T47D (cell line): ENCODE measurements at regions not wholly inside any gene's neighbourhood (a gene's known extent, or its start where the extent isn't known, plus 50 kb on each side); places are given as distances from the start of the nearest gene placed in this dataset.

Experiments
- DNase-seq, 2 experiments: peaks; one replicate each; pipeline versions ENCODE4 v3.0.0 to v3.0.0-alpha.2; 2011 to 2012; ENCODE audit warnings: low read depth in 1 of 2, low spot score in 1 of 2
- JUND ChIP-seq: IDR thresholded peaks from 2 replicates; pipeline ENCODE4 v1.6.1; 2012; ENCODE audit warnings: low read depth
- in situ Hi-C: cut with HindIII; loops from 2 replicates; pipeline ENCODE4 v1.10.0; 2016; ENCODE audit warnings: low sequenced_read_pairs, low pct_unique_long_range_greater_than_20kb

- no peak for DNase-seq
- in situ Hi-C loops, result no loop called here
- no peak for TF ChIP-seq JUND
Observed at GRCh38 chr14:26132061-26132645, 465.7 kb downstream of the NOVA1 start.

- no peak for DNase-seq
- in situ Hi-C loops, result no loop called here
- TF ChIP-seq JUND, result no peak
Observed at GRCh38 chr14:26130690-26131089, 467.1 kb downstream of the NOVA1 start.

- in situ Hi-C loops, result no loop called here
- DNase-seq, result no peak
- TF ChIP-seq JUND, result no peak
Observed at GRCh38 chr14:26128931-26129671, 468.7 kb downstream of the NOVA1 start.

- DNase-seq, result no peak
- TF ChIP-seq JUND, result no peak
- in situ Hi-C loops, result no loop called here
Observed at GRCh38 chr14:26124896-26125438, 472.9 kb downstream of the NOVA1 start.

GRCh38 chr14:26123459-26123858, 474.4 kb downstream of the NOVA1 start:
- no peak for TF ChIP-seq JUND

GRCh38 chr14:26121181-26121580, 476.7 kb downstream of the NOVA1 start:
- no peak for DNase-seq
- in situ Hi-C loops, result no loop called here
- TF ChIP-seq JUND, result no peak

More at GRCh38 chr14:26123459-26123858, 474.4 kb downstream of the NOVA1 start:
- in situ Hi-C loops, result no loop called here
- no peak for DNase-seq

- no peak for DNase-seq
- TF ChIP-seq JUND, result no peak
Observed at GRCh38 chr14:26113911-26114640, 483.8 kb downstream of the NOVA1 start.

GRCh38 chr14:26104717-26105116, 493.1 kb downstream of the NOVA1 start:
- in situ Hi-C loops, result no loop called here
- no peak for TF ChIP-seq JUND
- DNase-seq, result no peak

More at GRCh38 chr14:26113911-26114640, 483.8 kb downstream of the NOVA1 start:
- in situ Hi-C loops, result no loop called here

- no peak for TF ChIP-seq JUND
- in situ Hi-C loops, result no loop called here
- DNase-seq, result no peak
Observed at GRCh38 chr14:26097852-26098251, 500.0 kb downstream of the NOVA1 start.

- no peak for TF ChIP-seq JUND
- no peak for DNase-seq
- in situ Hi-C loops, result no loop called here
Observed at GRCh38 chr14:26088275-26088674, 509.6 kb downstream of the NOVA1 start.

GRCh38 chr14:26081043-26081442, 516.8 kb downstream of the NOVA1 start:
- no peak for DNase-seq
- in situ Hi-C loops, result no loop called here
- TF ChIP-seq JUND, result no peak

- no peak for DNase-seq
- in situ Hi-C loops, result no loop called here
- no peak for TF ChIP-seq JUND
Observed at GRCh38 chr14:26078561-26078960, 519.3 kb downstream of the NOVA1 start.

GRCh38 chr14:26074892-26075291, 522.9 kb downstream of the NOVA1 start:
- in situ Hi-C loops, result no loop called here
- TF ChIP-seq JUND, result no peak
- no peak for DNase-seq
